Endothelial cell of umbilical vein (primary cell): ENCODE measurements at regions not wholly inside any gene's neighbourhood (a gene's known extent, or its start where the extent isn't known, plus 50 kb on each side); places are given as distances from the start of the nearest gene placed in this dataset.

ENCODE experiments used
- BruUV-seq: library from RNA; stranded (reverse); fragments of 400-500 nt; replicated peaks from 2 replicates; lab custom pipeline; 2021; lab: Mats Ljungman, UMichigan
- CTCF ChIA-PET: fragments of 300-600, 350-600 bp; sonication (Branson Sonifier 250); formaldehyde crosslinking; loops from one replicate; lab custom pipeline; 2021; ENCODE audit warnings: antibody characterized with exemption, inconsistent platforms; lab: Charles Lee
- POLR2A ChIA-PET: fragments of 300-600, 350-600 bp; sonication (Branson Sonifier 250); formaldehyde crosslinking; loops from one replicate; lab custom pipeline; 2021; ENCODE audit warnings: antibody characterized with exemption, inconsistent platforms; lab: Charles Lee
- DNase-seq: peaks from one replicate; pipeline ENCODE4 v3.0.0-alpha.2; 2011; ENCODE audit warnings: low read depth, low spot score
- FAIRE-seq: peaks from 2 replicates; lab custom pipeline; 2011; peaks lifted over from hg19 to GRCh38; lab: Jason Lieb, UNC
- H2AFZ ChIP-seq: 2 replicates; pipeline ENCODE4 v1.6.0; 2012; ENCODE audit warnings: low read depth, low read length, control low read depth, inconsistent platforms
- H3K27ac ChIP-seq: 2 replicates; pipeline ENCODE4 v1.5.1; 2011; ENCODE audit warnings: low read depth, mild to moderate bottlenecking, control low read depth, low read length, moderate library complexity; ENCODE audit not compliant: insufficient read depth
- H3K27me3 ChIP-seq, 2 experiments: 2 replicates each; pipeline versions ENCODE4 v1.6.0 to v1.6.1; 2011; ENCODE audit warnings: low read length in 2 of 2, mixed read lengths in 1 of 2; ENCODE audit not compliant: control insufficient read depth in 2 of 2, insufficient read depth in 2 of 2
- H3K36me3 ChIP-seq, 2 experiments: 2 replicates in 1 of 2; 3 replicates in 1 of 2; pipeline ENCODE4 v1.5.1; 2011; ENCODE audit warnings: low read length in 2 of 2, mild to moderate bottlenecking in 1 of 2, moderate library complexity in 1 of 2; ENCODE audit not compliant: control insufficient read depth in 2 of 2, insufficient read depth in 2 of 2; ENCODE audit errors: extremely low read depth in 1 of 2
- H3K4me1 ChIP-seq: 3 replicates; pipeline ENCODE4 v1.5.1; 2011; ENCODE audit warnings: mild to moderate bottlenecking, low read length; ENCODE audit not compliant: control insufficient read depth, insufficient read depth; ENCODE audit errors: extremely low read depth
- H3K4me2 ChIP-seq: 2 replicates; pipeline ENCODE4 v1.6.1; 2011; ENCODE audit warnings: low read length, control low read depth, mixed read lengths; ENCODE audit not compliant: insufficient read depth
- H3K4me3 ChIP-seq, 3 experiments: fragments of 200-600 bp in 1 of 3; sonication (generic), shearing (Covaris generic) in 1 of 3; replicated peaks in 1 of 3; 2 replicates each; pipeline ENCODE4 v1.5.1; 2011 to 2016; ENCODE audit warnings: control low read depth in 3 of 3, low read length in 3 of 3, mild to moderate bottlenecking in 2 of 3, inconsistent platforms in 1 of 3, low read depth in 1 of 3, moderate library complexity in 1 of 3; ENCODE audit not compliant: insufficient read depth in 1 of 3
- H3K79me2 ChIP-seq: 2 replicates; pipeline ENCODE4 v1.6.0; 2012; ENCODE audit warnings: low read length, inconsistent platforms; ENCODE audit not compliant: control insufficient read depth, insufficient read depth
- H3K9ac ChIP-seq: replicated peaks from 2 replicates; pipeline ENCODE3; 2011; ENCODE audit warnings: low read length, control low read depth; ENCODE audit not compliant: insufficient read depth; ENCODE audit errors: extremely low read depth
- H3K9me1 ChIP-seq: replicated peaks from 3 replicates; pipeline ENCODE4 v1.6.0; 2011; ENCODE audit warnings: mild to moderate bottlenecking, low read length; ENCODE audit not compliant: control insufficient read depth, insufficient read depth; ENCODE audit errors: extremely low read depth
- H3K9me3 ChIP-seq: replicated peaks from 2 replicates; pipeline ENCODE4 v1.5.1; 2012; ENCODE audit warnings: low read length, inconsistent platforms; ENCODE audit not compliant: control insufficient read depth, insufficient read depth
- H4K20me1 ChIP-seq: replicated peaks from 2 replicates; pipeline ENCODE3; 2011; ENCODE audit warnings: mild to moderate bottlenecking, low read length; ENCODE audit not compliant: control insufficient read depth, insufficient read depth; ENCODE audit errors: extremely low read depth
- CTCF ChIP-seq, 2 donors: IDR thresholded peaks; 1 replicate in 1 of 2; 2 replicates in 1 of 2; pipeline ENCODE4 v1.5.1; 2011; ENCODE audit warnings: low read length in 2 of 2, mild to moderate bottlenecking in 2 of 2, moderate library complexity in 2 of 2, control low read depth in 1 of 2, inconsistent platforms in 1 of 2, low read depth in 1 of 2; ENCODE audit not compliant: insufficient read depth in 1 of 2; ENCODE audit errors: extremely low read depth in 1 of 2
- FOS ChIP-seq: IDR thresholded peaks from 2 replicates; pipeline ENCODE4 v1.6.1; 2011; ENCODE audit warnings: mild to moderate bottlenecking, low read length, moderate library complexity, borderline replicate concordance; ENCODE audit not compliant: insufficient read depth
- GATA2 ChIP-seq: IDR thresholded peaks from 2 replicates; pipeline ENCODE4 v1.7.0; 2011; ENCODE audit warnings: low read depth, mild to moderate bottlenecking, moderate library complexity, mixed read lengths, low read length; ENCODE audit not compliant: insufficient read length, insufficient read depth
- JUN ChIP-seq: IDR thresholded peaks from 2 replicates; pipeline ENCODE4 v1.6.1; 2011; ENCODE audit warnings: borderline replicate concordance, low read depth; ENCODE audit not compliant: insufficient read length, insufficient read depth
- MAX ChIP-seq: IDR thresholded peaks from 2 replicates; pipeline ENCODE4 v1.6.1; 2011; ENCODE audit not compliant: insufficient read depth, insufficient read length
- MYC ChIP-seq: IDR thresholded peaks from one replicate; pipeline ENCODE4 v1.6.1; 2011; ENCODE audit warnings: mild to moderate bottlenecking, low read depth, low read length
- POLR2A ChIP-seq: IDR thresholded peaks from 2 replicates; pipeline ENCODE4 v1.6.1; 2012; ENCODE audit warnings: low read depth, mild to moderate bottlenecking, control low read depth, low read length
- dilution Hi-C: fragments of 300-500 bp; cut with MboI; formaldehyde crosslinking; loops from one replicate; pipeline ENCODE4 v1.15.0; 2019; ENCODE audit warnings: low sequenced_read_pairs; ENCODE audit not compliant: extremely low pct_ligation_motif_present
- intact Hi-C: fragments of 100-400 bp; cut with micrococcal nuclease; formaldehyde crosslinking; loops from one replicate; pipeline ENCODE4 v1.10.0; 2022

GRCh38 chr3:192079098-192079497 lies 618.1 kb downstream of the PYDC2 start:
- no peak overlapping the region for H3K4me3 ChIP-seq
- no peaks in the 10 kb centered on the region for H3K79me2 ChIP-seq
- H3K9me1 ChIP-seq: no peaks in the 10 kb centered on the region
- H3K9me3 ChIP-seq: no peaks in the 10 kb centered on the region
- TF ChIP-seq MYC: no peak
- no peak for TF ChIP-seq GATA2
- no peak for TF ChIP-seq JUN
- no peak for TF ChIP-seq FOS
- no peak for TF ChIP-seq POLR2A
- no peak for TF ChIP-seq MAX
- dilution Hi-C loops (no loop called here), intact Hi-C loops (no loop called here)
- DNase-seq (no peak), FAIRE-seq (no peak)
- H3K4me1 ChIP-seq: no peaks in the 10 kb centered on the region
- no peak overlapping the region for H3K27ac ChIP-seq
- POLR2A ChIA-PET: no interaction called here
- no TSS peak for BruUV-seq
- H4K20me1 ChIP-seq: no peaks in the 10 kb centered on the region
- H2AFZ ChIP-seq: no peak overlapping the region
- no peak overlapping the region for H3K9ac ChIP-seq
- CTCF ChIA-PET: no interaction called here
- H3K36me3 ChIP-seq: no peaks in the 10 kb centered on the region
- H3K4me2 ChIP-seq: no peak overlapping the region
- H3K27me3 ChIP-seq: no peaks in the 10 kb centered on the region

- POLR2A ChIA-PET: no interaction called here
These were observed 619.4 kb downstream of the PYDC2 start for GRCh38 chr3:192080336-192080735.

More at GRCh38 chr3:192080336-192080735, 619.4 kb downstream of the PYDC2 start:
- BruUV-seq: no TSS peak
- Histone ChIP-seq H3K4me3 (no peak overlapping the region), H2AFZ (no peak overlapping the region), H3K9ac (no peak overlapping the region), H3K79me2 (no peaks in the 10 kb centered on the region), H3K27me3 (no peaks in the 10 kb centered on the region), H3K9me1 (no peaks in the 10 kb centered on the region), H3K9me3 (no peaks in the 10 kb centered on the region), H3K4me1 (no peaks in the 10 kb centered on the region), H3K36me3 (no peaks in the 10 kb centered on the region), H4K20me1 (no peaks in the 10 kb centered on the region), H3K27ac (no peak overlapping the region), H3K4me2 (no peak overlapping the region)
- dilution Hi-C loops (no loop called here), intact Hi-C loops (loop anchor here (5.0 kb wide), 1 partner anchor 48 kb away; no protein-coding TSS in a partner anchor)
- FAIRE-seq (no peak), DNase-seq (no peak)
- CTCF ChIA-PET: no interaction called here
- TF ChIP-seq GATA2 (no peak), POLR2A (no peak), CTCF (IDR thresholded peaks at IDR 0.05; ENCODE audit: extremely low read depth in 1 of 2, insufficient read depth in 1 of 2, low read depth in 1 of 2, low read length in 2 of 2) (no peak)
